MG63 (cell line): ENCODE measurements at regions not wholly inside any gene's neighbourhood (a gene's known extent, or its start where the extent isn't known, plus 50 kb on each side); places are given as distances from the start of the nearest gene placed in this dataset.
A peak's percentile ranks its signal among the peaks of the same experiment; 100 is the strongest.
"Not testable (repeated sequence)": the region's sequence is repeated elsewhere in the genome, so short reads cannot be mapped to it uniquely, and the experiment has no call there.

Experiments
- DNase-seq: peaks from one replicate; pipeline ENCODE4 v3.0.0-alpha.2; 2020
- H3K27me3 ChIP-seq: fragments of 250-450 bp; sonication (Bioruptor Pico); 2 replicates; pipeline ENCODE4 v1.5.1; 2020; ENCODE audit warnings: mild to moderate bottlenecking, moderate library complexity
- H3K36me3 ChIP-seq: fragments of 250-450 bp; sonication (Bioruptor Pico); 2 replicates; pipeline ENCODE4 v1.5.1; 2020; ENCODE audit warnings: mild to moderate bottlenecking, moderate library complexity
- H3K4me3 ChIP-seq: fragments of 250-450 bp; sonication (Bioruptor Pico); 2 replicates; pipeline ENCODE4 v1.5.1; 2020; ENCODE audit warnings: mild to moderate bottlenecking, moderate library complexity
- H3K9me3 ChIP-seq: fragments of 250-450 bp; sonication (Bioruptor Pico); 2 replicates; pipeline ENCODE4 v1.5.1; 2020; ENCODE audit warnings: mild to moderate bottlenecking, moderate library complexity

GRCh38 chrX:80929251-80929650 lies 119.6 kb upstream of the BRWD3 start:
- no peak overlapping the region for H3K4me3 ChIP-seq
- no peaks in the 10 kb centered on the region for H3K9me3 ChIP-seq
- H3K36me3 ChIP-seq, result no peaks in the 10 kb centered on the region
- DNase-seq, result no peak
- H3K27me3 ChIP-seq, result no peaks in the 10 kb centered on the region

- no peaks in the 10 kb centered on the region for H3K9me3 ChIP-seq
- H3K27me3 ChIP-seq, result no peaks in the 10 kb centered on the region
- no peak for DNase-seq
- no peak overlapping the region for H3K4me3 ChIP-seq
- H3K36me3 ChIP-seq, result no peaks in the 10 kb centered on the region
Observed at GRCh38 chrX:80917919-80918318, 108.2 kb upstream of the BRWD3 start.

GRCh38 chrX:80912351-80912750 lies 102.7 kb upstream of the BRWD3 start:
- H3K9me3 ChIP-seq, H3K36me3 ChIP-seq, DNase-seq, H3K4me3 ChIP-seq, H3K27me3 ChIP-seq: not testable (repeated sequence)

GRCh38 chrX:80879916-80880315 lies 70.2 kb upstream of the BRWD3 start:
- DNase-seq, result peak; percentile 55
- H3K27me3 ChIP-seq, result no peaks in the 10 kb centered on the region
- H3K4me3 ChIP-seq, result no peak overlapping the region
- no peaks in the 10 kb centered on the region for H3K9me3 ChIP-seq
- H3K36me3 ChIP-seq, result no peaks in the 10 kb centered on the region

GRCh38 chrX:80879143-80879542 lies 69.5 kb upstream of the BRWD3 start:
- DNase-seq, result no peak
- Histone ChIP-seq H3K4me3 (no peak overlapping the region), H3K27me3 (no peaks in the 10 kb centered on the region), H3K9me3 (no peaks in the 10 kb centered on the region), H3K36me3 (no peaks in the 10 kb centered on the region)

- H3K4me3 ChIP-seq, result no peak overlapping the region
- no peak for DNase-seq
- no peaks in the 10 kb centered on the region for H3K27me3 ChIP-seq
- H3K36me3 ChIP-seq, result no peaks in the 10 kb centered on the region
- no peaks in the 10 kb centered on the region for H3K9me3 ChIP-seq
Observed at GRCh38 chrX:80876877-80877276, 67.2 kb upstream of the BRWD3 start.
